ENCODE measurements at regions not wholly inside any gene's neighbourhood (a gene's known extent, or its start where the extent isn't known, plus 50 kb on each side); places are given as distances from the start of the nearest gene placed in this dataset.

- Histone ChIP-seq H3K36me3 (ENCODE audit: control insufficient read depth in 1 of 2, insufficient read depth in 2 of 2, low read length in 2 of 2) (no peaks in the 10 kb centered on the region), H3K27me3 (ENCODE audit: low read depth, low read length) (no peaks in the 10 kb centered on the region), H3K27ac (ENCODE audit: low read length) (no peak overlapping the region), H3K4me3 (ENCODE audit: low read depth in 1 of 2, low read length in 2 of 2) (no peak overlapping the region), H3K4me1 (ENCODE audit: control insufficient read depth in 1 of 2, insufficient read depth in 2 of 2, low read length in 2 of 2) (no peaks in the 10 kb centered on the region), H3K9me3 (ENCODE audit: control insufficient read depth in 1 of 2, low read length in 2 of 2) (no peaks in the 10 kb centered on the region)
Measured at GRCh38 chr13:65063753-65064152, 2166.4 kb downstream of the PCDH9 start.

- no peak overlapping the region for H3K27ac ChIP-seq (ENCODE audit: low read length)
- no peaks in the 10 kb centered on the region for H3K27me3 ChIP-seq (ENCODE audit: low read depth, low read length)
- H3K9me3 ChIP-seq (ENCODE audit: control insufficient read depth in 1 of 2, low read length in 2 of 2), result no peaks in the 10 kb centered on the region
- H3K4me3 ChIP-seq (ENCODE audit: low read depth in 1 of 2, low read length in 2 of 2), result no peak overlapping the region
- no peaks in the 10 kb centered on the region for H3K4me1 ChIP-seq (ENCODE audit: control insufficient read depth in 1 of 2, insufficient read depth in 2 of 2, low read length in 2 of 2)
- H3K36me3 ChIP-seq (ENCODE audit: control insufficient read depth in 1 of 2, insufficient read depth in 2 of 2, low read length in 2 of 2), result no peaks in the 10 kb centered on the region
Measured at GRCh38 chr13:65057986-65058385, 2172.2 kb downstream of the PCDH9 start.

GRCh38 chr13:65054277-65054676, 2175.9 kb downstream of the PCDH9 start:
- H3K27ac ChIP-seq (ENCODE audit: low read length), result no peak overlapping the region
- no peaks in the 10 kb centered on the region for H3K27me3 ChIP-seq (ENCODE audit: low read depth, low read length)
- no peak overlapping the region for H3K4me3 ChIP-seq (ENCODE audit: low read depth in 1 of 2, low read length in 2 of 2)
- no peaks in the 10 kb centered on the region for H3K36me3 ChIP-seq (ENCODE audit: control insufficient read depth in 1 of 2, insufficient read depth in 2 of 2, low read length in 2 of 2)
- no peaks in the 10 kb centered on the region for H3K4me1 ChIP-seq (ENCODE audit: control insufficient read depth in 1 of 2, insufficient read depth in 2 of 2, low read length in 2 of 2)
- H3K9me3 ChIP-seq (ENCODE audit: control insufficient read depth in 1 of 2, low read length in 2 of 2), result no peaks in the 10 kb centered on the region

GRCh38 chr13:65036999-65037398, 2193.1 kb downstream of the PCDH9 start:
- no peak overlapping the region for H3K4me3 ChIP-seq (ENCODE audit: low read depth in 1 of 2, low read length in 2 of 2)
- H3K27ac ChIP-seq (ENCODE audit: low read length), result no peak overlapping the region
- no peaks in the 10 kb centered on the region for H3K9me3 ChIP-seq (ENCODE audit: control insufficient read depth in 1 of 2, low read length in 2 of 2)
- no peaks in the 10 kb centered on the region for H3K27me3 ChIP-seq (ENCODE audit: low read depth, low read length)
- H3K4me1 ChIP-seq (ENCODE audit: control insufficient read depth in 1 of 2, insufficient read depth in 2 of 2, low read length in 2 of 2), result no peaks in the 10 kb centered on the region
- no peaks in the 10 kb centered on the region for H3K36me3 ChIP-seq (ENCODE audit: control insufficient read depth in 1 of 2, insufficient read depth in 2 of 2, low read length in 2 of 2)

- Histone ChIP-seq H3K27me3 (ENCODE audit: low read depth, low read length) (no peaks in the 10 kb centered on the region), H3K27ac (ENCODE audit: low read length) (no peak overlapping the region), H3K4me3 (ENCODE audit: low read depth in 1 of 2, low read length in 2 of 2) (no peak overlapping the region), H3K36me3 (ENCODE audit: control insufficient read depth in 1 of 2, insufficient read depth in 2 of 2, low read length in 2 of 2) (no peaks in the 10 kb centered on the region), H3K4me1 (ENCODE audit: control insufficient read depth in 1 of 2, insufficient read depth in 2 of 2, low read length in 2 of 2) (no peaks in the 10 kb centered on the region), H3K9me3 (ENCODE audit: control insufficient read depth in 1 of 2, low read length in 2 of 2) (no peaks in the 10 kb centered on the region)
Measured at GRCh38 chr13:65035302-65035701, 2194.8 kb downstream of the PCDH9 start.

- H3K36me3 ChIP-seq (ENCODE audit: control insufficient read depth in 1 of 2, insufficient read depth in 2 of 2, low read length in 2 of 2), result no peaks in the 10 kb centered on the region
- no peak overlapping the region for H3K4me3 ChIP-seq (ENCODE audit: low read depth in 1 of 2, low read length in 2 of 2)
- no peak overlapping the region for H3K27ac ChIP-seq (ENCODE audit: low read length)
- H3K9me3 ChIP-seq (ENCODE audit: control insufficient read depth in 1 of 2, low read length in 2 of 2), result no peaks in the 10 kb centered on the region
- no peaks in the 10 kb centered on the region for H3K4me1 ChIP-seq (ENCODE audit: control insufficient read depth in 1 of 2, insufficient read depth in 2 of 2, low read length in 2 of 2)
- H3K27me3 ChIP-seq (ENCODE audit: low read depth, low read length), result no peaks in the 10 kb centered on the region
Measured at GRCh38 chr13:65034266-65034665, 2195.9 kb downstream of the PCDH9 start.

GRCh38 chr13:65032825-65033224, 2197.3 kb downstream of the PCDH9 start:
- H3K9me3 ChIP-seq (ENCODE audit: control insufficient read depth in 1 of 2, low read length in 2 of 2), result no peaks in the 10 kb centered on the region
- H3K27me3 ChIP-seq (ENCODE audit: low read depth, low read length), result no peaks in the 10 kb centered on the region
- H3K4me3 ChIP-seq (ENCODE audit: low read depth in 1 of 2, low read length in 2 of 2), result no peak overlapping the region
- H3K27ac ChIP-seq (ENCODE audit: low read length), result no peak overlapping the region
- no peaks in the 10 kb centered on the region for H3K36me3 ChIP-seq (ENCODE audit: control insufficient read depth in 1 of 2, insufficient read depth in 2 of 2, low read length in 2 of 2)
- no peaks in the 10 kb centered on the region for H3K4me1 ChIP-seq (ENCODE audit: control insufficient read depth in 1 of 2, insufficient read depth in 2 of 2, low read length in 2 of 2)

- Histone ChIP-seq H3K36me3 (ENCODE audit: control insufficient read depth in 1 of 2, insufficient read depth in 2 of 2, low read length in 2 of 2) (no peaks in the 10 kb centered on the region), H3K27me3 (ENCODE audit: low read depth, low read length) (no peaks in the 10 kb centered on the region), H3K27ac (ENCODE audit: low read length) (no peak overlapping the region), H3K4me3 (ENCODE audit: low read depth in 1 of 2, low read length in 2 of 2) (no peak overlapping the region), H3K9me3 (ENCODE audit: control insufficient read depth in 1 of 2, low read length in 2 of 2) (peaks cover 0 to 5% of the 10 kb centered on the region in 2 donors), H3K4me1 (ENCODE audit: control insufficient read depth in 1 of 2, insufficient read depth in 2 of 2, low read length in 2 of 2) (no peaks in the 10 kb centered on the region)
Measured at GRCh38 chr13:65028101-65028500, 2202.0 kb downstream of the PCDH9 start.

GRCh38 chr13:65026505-65026904, 2203.6 kb downstream of the PCDH9 start:
- H3K4me3 ChIP-seq (ENCODE audit: low read depth in 1 of 2, low read length in 2 of 2), result no peak overlapping the region
- H3K36me3 ChIP-seq (ENCODE audit: control insufficient read depth in 1 of 2, insufficient read depth in 2 of 2, low read length in 2 of 2), result no peaks in the 10 kb centered on the region
- H3K9me3 ChIP-seq (ENCODE audit: control insufficient read depth in 1 of 2, low read length in 2 of 2), result peaks cover 0 to 8% of the 10 kb centered on the region in 2 donors
- H3K4me1 ChIP-seq (ENCODE audit: control insufficient read depth in 1 of 2, insufficient read depth in 2 of 2, low read length in 2 of 2), result no peaks in the 10 kb centered on the region
- H3K27ac ChIP-seq (ENCODE audit: low read length), result no peak overlapping the region
- no peaks in the 10 kb centered on the region for H3K27me3 ChIP-seq (ENCODE audit: low read depth, low read length)

GRCh38 chr13:65011378-65011777, 2218.8 kb downstream of the PCDH9 start:
- Histone ChIP-seq H3K36me3 (ENCODE audit: control insufficient read depth in 1 of 2, insufficient read depth in 2 of 2, low read length in 2 of 2) (no peaks in the 10 kb centered on the region), H3K4me3 (ENCODE audit: low read depth in 1 of 2, low read length in 2 of 2) (no peak overlapping the region), H3K27ac (ENCODE audit: low read length) (no peak overlapping the region), H3K4me1 (ENCODE audit: control insufficient read depth in 1 of 2, insufficient read depth in 2 of 2, low read length in 2 of 2) (no peaks in the 10 kb centered on the region), H3K9me3 (ENCODE audit: control insufficient read depth in 1 of 2, low read length in 2 of 2) (peaks cover 0 to 4% of the 10 kb centered on the region in 2 donors), H3K27me3 (ENCODE audit: low read depth, low read length) (no peaks in the 10 kb centered on the region)

- H3K4me1 ChIP-seq (ENCODE audit: control insufficient read depth in 1 of 2, insufficient read depth in 2 of 2, low read length in 2 of 2), result no peaks in the 10 kb centered on the region
- H3K4me3 ChIP-seq (ENCODE audit: low read depth in 1 of 2, low read length in 2 of 2), result no peak overlapping the region
- H3K27me3 ChIP-seq (ENCODE audit: low read depth, low read length), result no peaks in the 10 kb centered on the region
- no peaks in the 10 kb centered on the region for H3K36me3 ChIP-seq (ENCODE audit: control insufficient read depth in 1 of 2, insufficient read depth in 2 of 2, low read length in 2 of 2)
- no peaks in the 10 kb centered on the region for H3K9me3 ChIP-seq (ENCODE audit: control insufficient read depth in 1 of 2, low read length in 2 of 2)
- no peak overlapping the region for H3K27ac ChIP-seq (ENCODE audit: low read length)
Measured at GRCh38 chr13:64997438-64997837, 2232.7 kb downstream of the PCDH9 start.

- Histone ChIP-seq H3K27me3 (ENCODE audit: low read depth, low read length) (no peaks in the 10 kb centered on the region), H3K36me3 (ENCODE audit: control insufficient read depth in 1 of 2, insufficient read depth in 2 of 2, low read length in 2 of 2) (no peaks in the 10 kb centered on the region), H3K27ac (ENCODE audit: low read length) (no peak overlapping the region), H3K4me3 (ENCODE audit: low read depth in 1 of 2, low read length in 2 of 2) (no peak overlapping the region), H3K9me3 (ENCODE audit: control insufficient read depth in 1 of 2, low read length in 2 of 2) (no peaks in the 10 kb centered on the region), H3K4me1 (ENCODE audit: control insufficient read depth in 1 of 2, insufficient read depth in 2 of 2, low read length in 2 of 2) (no peaks in the 10 kb centered on the region)
Measured at GRCh38 chr13:64993514-64994164, 2236.5 kb downstream of the PCDH9 start.

Data from muscle layer of duodenum (tissue), 2 donors.